ENCODE measurements at regions not wholly inside any gene's neighbourhood (a gene's known extent, or its start where the extent isn't known, plus 50 kb on each side); places are given as distances from the start of the nearest gene placed in this dataset.

DNA sequence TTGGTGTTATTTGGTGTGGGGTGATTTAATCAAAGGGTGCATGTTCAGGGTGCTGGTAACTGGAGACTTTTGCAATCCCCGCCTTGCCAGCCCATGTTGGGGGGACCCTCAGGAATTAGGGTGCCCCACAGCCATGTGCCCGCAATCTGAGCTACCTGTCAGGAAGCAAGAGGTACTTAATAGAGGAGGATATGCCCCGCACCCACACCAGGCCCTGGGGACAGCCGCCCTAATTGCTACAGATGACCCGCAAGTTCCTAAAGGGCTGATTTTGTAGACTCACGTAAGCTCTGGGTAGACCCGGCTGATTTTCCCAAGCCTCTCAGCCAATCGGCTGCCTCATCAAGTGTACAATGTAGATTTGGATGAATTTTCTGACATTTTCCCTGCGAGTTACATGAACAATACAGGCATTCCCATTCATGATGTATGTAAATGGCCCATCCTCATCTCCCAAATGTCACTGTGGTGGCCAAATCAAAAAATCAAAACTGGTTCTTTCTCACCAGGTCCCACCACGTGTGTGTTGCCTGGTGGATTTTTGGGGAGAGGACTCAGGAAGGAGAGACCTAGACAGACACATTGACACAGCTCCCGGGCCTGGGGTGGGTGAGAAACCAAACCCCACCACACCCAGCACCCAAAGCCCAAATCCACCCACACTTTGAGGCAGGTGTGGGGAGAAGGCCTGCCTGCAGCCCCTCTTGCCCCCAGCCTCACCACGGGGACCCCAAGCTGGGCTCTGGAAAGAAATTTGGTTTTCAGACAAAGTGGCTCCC lies 119.2 kb upstream of the SPACA7 start:
- Histone ChIP-seq H3K27me3 (ENCODE audit: control insufficient read depth, insufficient read depth, low read length) (no peaks in the 10 kb centered on the region), H3K4me3 (ENCODE audit: low read depth, low read length) (no peak overlapping the region), H3K36me3 (ENCODE audit: control insufficient read depth, insufficient read depth, low read length) (no peaks in the 10 kb centered on the region)
- TF ChIP-seq, protein P1, sequence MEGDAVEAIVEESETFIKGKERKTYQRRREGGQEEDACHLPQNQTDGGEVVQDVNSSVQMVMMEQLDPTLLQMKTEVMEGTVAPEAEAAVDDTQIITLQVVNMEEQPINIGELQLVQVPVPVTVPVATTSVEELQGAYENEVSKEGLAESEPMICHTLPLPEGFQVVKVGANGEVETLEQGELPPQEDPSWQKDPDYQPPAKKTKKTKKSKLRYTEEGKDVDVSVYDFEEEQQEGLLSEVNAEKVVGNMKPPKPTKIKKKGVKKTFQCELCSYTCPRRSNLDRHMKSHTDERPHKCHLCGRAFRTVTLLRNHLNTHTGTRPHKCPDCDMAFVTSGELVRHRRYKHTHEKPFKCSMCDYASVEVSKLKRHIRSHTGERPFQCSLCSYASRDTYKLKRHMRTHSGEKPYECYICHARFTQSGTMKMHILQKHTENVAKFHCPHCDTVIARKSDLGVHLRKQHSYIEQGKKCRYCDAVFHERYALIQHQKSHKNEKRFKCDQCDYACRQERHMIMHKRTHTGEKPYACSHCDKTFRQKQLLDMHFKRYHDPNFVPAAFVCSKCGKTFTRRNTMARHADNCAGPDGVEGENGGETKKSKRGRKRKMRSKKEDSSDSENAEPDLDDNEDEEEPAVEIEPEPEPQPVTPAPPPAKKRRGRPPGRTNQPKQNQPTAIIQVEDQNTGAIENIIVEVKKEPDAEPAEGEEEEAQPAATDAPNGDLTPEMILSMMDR (IDR thresholded peaks at IDR 0.05; ENCODE audit: insufficient read depth, low read length, poor library complexity, severe bottlenecking), result no peak
- DNase-seq (ENCODE audit: low read depth), result no peak

DNA sequence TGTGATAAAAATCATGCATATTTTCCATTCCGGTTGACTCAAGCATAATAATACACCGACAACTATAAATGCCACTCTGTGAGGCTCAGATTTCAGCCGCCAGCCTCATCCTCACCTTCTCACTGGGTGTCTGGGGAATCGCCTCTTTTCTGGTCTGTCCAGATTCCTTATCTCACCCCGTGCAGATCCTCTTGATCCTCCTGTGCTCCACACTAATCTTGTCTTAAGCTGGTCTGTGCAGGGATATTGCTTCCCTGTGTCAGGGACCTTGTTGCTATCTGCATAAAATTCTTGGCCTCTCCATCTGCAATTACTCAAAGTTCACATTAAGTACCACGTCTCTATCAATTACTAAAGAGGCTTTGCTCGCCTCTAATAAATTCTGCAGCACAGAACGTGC lies 116.6 kb upstream of the SPACA7 start:
- no peaks in the 10 kb centered on the region for H3K27me3 ChIP-seq (ENCODE audit: control insufficient read depth, insufficient read depth, low read length)
- no peaks in the 10 kb centered on the region for H3K36me3 ChIP-seq (ENCODE audit: control insufficient read depth, insufficient read depth, low read length)
- H3K4me3 ChIP-seq (ENCODE audit: low read depth, low read length), result no peak overlapping the region
- no peak for DNase-seq (ENCODE audit: low read depth)
- TF ChIP-seq, protein P1 (IDR thresholded peaks at IDR 0.05; ENCODE audit: insufficient read depth, low read length, poor library complexity, severe bottlenecking), result no peak

DNA sequence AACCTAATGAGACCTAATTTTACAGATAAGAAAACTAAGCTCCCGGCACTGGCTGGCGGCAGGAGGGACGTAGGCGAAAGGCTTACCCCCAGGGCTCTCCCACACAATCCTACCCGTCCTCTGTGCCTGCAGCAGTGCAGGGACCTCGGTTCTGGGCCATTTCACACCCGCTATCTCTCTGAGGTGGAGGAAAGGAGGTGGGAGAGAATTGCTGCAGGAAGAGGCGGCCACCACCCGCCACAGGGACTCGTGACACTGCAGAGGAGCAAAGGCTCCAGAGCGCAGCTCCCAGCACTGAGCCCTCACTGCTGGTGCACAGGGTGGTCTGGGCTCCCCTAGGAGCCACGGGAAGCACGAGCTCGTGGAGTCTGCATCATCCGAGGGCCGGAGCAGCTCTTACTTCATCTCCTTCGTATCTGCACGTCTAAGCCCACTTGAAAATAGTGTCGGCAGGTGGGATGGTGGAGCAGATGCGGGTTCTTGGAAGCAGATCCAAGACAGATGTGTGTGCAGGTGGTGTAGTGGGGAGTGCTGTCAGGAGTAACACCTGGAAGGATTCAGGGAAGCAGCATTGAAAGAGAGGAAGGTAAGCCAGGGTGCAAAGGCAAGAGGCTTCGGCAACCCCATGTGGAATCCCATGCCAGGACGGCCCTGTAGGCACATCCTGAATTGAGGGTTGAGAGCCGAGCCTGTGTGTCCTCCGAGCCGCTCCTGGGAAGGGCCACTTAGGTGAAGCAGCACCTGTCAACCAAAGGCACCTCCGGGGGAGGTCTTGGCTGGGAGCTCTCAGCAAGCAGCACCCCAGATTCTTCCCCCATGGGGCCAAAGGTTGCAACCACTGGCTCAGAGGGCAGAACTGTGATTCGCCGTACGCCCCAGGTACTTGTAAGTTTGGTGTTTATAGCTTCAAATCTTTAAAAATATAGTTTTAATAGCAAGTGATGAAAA lies 115.8 kb upstream of the SPACA7 start:
- H3K27me3 ChIP-seq (ENCODE audit: control insufficient read depth, insufficient read depth, low read length), result no peaks in the 10 kb centered on the region
- no peak for DNase-seq (ENCODE audit: low read depth)
- no peaks in the 10 kb centered on the region for H3K36me3 ChIP-seq (ENCODE audit: control insufficient read depth, insufficient read depth, low read length)
- no peak overlapping the region for H3K4me3 ChIP-seq (ENCODE audit: low read depth, low read length)
- TF ChIP-seq, protein P1 (IDR thresholded peaks at IDR 0.05; ENCODE audit: insufficient read depth, low read length, poor library complexity, severe bottlenecking), result no peak

DNA sequence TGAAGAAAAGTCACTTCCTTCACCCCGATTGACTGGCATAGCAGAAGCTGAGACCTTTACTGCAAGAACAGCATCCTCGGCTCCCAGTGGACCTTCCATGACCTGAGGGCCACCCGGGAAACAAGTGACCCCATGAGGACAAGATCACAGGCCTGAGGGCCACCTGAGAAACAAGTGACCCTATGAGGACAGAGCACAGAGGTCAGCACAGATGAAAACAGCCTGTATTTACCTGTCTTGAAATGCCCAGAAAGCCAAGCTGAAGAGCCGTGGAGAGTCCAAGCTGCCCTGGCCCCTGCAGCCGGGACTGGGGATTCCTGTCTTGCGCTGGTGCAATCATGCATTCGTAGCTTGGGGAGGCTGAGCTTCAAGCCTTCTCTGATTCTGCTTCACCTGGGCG lies 114.2 kb upstream of the SPACA7 start:
- TF ChIP-seq, protein P1 (IDR thresholded peaks at IDR 0.05; ENCODE audit: insufficient read depth, low read length, poor library complexity, severe bottlenecking), result no peak
- H3K4me3 ChIP-seq (ENCODE audit: low read depth, low read length), result no peak overlapping the region
- H3K36me3 ChIP-seq (ENCODE audit: control insufficient read depth, insufficient read depth, low read length), result no peaks in the 10 kb centered on the region
- H3K27me3 ChIP-seq (ENCODE audit: control insufficient read depth, insufficient read depth, low read length), result no peaks in the 10 kb centered on the region
- no peak for DNase-seq (ENCODE audit: low read depth)

DNA sequence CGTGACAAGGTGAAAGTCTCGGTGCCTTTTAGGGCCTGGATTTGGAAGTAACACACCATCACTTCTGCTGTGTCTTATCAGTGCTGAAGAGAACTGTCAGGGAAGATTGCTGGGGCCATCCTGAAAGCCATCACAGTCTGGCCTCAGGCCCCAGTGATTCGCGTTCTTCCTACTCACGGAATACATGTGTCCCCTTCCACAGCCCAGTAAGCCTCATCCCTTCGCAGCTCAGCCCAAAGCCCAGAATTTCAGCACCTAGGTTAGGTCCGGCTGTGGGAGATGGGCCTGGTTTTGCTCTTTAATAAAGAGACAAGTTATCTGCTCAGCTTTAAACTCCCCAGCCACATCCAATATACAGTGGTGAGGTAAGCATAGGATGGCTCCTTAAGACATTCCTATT lies 113.0 kb upstream of the SPACA7 start:
- DNase-seq (ENCODE audit: low read depth), result no peak
- TF ChIP-seq, protein P1 (IDR thresholded peaks at IDR 0.05; ENCODE audit: insufficient read depth, low read length, poor library complexity, severe bottlenecking), result no peak
- H3K27me3 ChIP-seq (ENCODE audit: control insufficient read depth, insufficient read depth, low read length), result no peaks in the 10 kb centered on the region
- no peaks in the 10 kb centered on the region for H3K36me3 ChIP-seq (ENCODE audit: control insufficient read depth, insufficient read depth, low read length)
- no peak overlapping the region for H3K4me3 ChIP-seq (ENCODE audit: low read depth, low read length)

Measured in kidney epithelial cell (primary cell).